Fibroblast of skin of scalp (primary cell): ENCODE measurements at regions not wholly inside any gene's neighbourhood (a gene's known extent, or its start where the extent isn't known, plus 50 kb on each side); places are given as distances from the start of the nearest gene placed in this dataset.
A peak's percentile ranks its signal among the peaks of the same experiment; 100 is the strongest.
"Not testable (repeated sequence)": the region's sequence is repeated elsewhere in the genome, so short reads cannot be mapped to it uniquely, and the experiment has no call there.

Experiments
- DNase-seq: peaks from one replicate; pipeline ENCODE4 v3.0.0-alpha.2; 2013

DNA sequence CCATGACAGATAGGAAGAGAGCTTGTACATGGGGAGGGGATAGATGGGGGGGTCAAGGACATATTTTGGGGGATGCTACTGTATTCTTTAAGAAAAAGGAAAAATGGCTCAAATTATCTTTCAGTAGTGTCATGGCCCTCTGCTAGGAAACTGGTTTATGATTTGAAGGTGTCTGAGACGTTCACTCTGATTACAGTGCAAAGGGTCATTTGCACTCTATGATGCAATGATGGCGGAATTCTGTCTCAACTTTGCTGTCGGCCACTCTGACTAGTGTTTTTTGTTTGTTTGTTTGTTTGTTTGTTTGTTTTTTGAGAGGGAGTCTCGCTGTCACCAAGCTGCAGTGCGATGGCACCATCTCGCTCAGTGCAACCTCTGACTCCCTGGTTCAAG, 180.0 kb downstream of the SOX4 start:
- no peak for DNase-seq

DNA sequence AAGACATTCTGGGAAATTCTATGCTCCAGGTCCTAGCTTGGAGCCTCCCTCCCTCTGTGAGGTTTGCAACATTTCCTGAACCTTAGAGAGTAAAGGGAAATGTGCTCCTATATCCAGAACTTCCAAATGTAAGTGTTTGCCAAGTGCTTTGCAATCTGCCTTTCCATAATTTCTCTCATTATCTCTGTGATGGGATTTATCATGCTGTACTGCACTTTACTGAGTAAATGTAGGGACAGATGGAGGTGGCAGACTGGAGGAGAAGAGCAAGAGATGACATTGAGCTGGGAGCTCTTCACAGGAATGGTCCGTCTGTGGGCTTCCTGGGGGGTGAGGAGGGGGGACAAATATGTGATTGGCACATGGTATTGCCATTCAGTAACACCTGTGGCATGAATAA, 184.3 kb downstream of the SOX4 start:
- no peak for DNase-seq

DNA sequence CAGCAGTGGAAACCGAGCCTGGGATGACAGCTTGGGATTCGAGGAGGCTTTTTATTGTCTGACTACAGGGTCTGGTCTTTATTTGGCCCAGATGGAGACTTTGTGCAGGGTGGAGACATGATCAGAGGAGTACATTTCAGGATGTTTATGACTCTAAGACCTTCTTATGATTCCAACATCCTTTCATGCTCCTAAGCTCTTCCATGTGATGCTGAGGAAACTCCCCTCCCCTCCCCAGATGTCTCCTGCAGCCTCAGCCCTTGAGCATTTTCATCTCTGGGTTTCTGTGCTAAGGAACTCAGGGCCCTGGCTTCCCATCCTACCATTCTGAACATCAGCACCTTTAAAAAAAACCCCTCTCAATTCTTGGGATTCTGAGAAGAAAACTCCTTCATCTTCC, 186.6 kb downstream of the SOX4 start:
- DNase-seq = no peak

DNA sequence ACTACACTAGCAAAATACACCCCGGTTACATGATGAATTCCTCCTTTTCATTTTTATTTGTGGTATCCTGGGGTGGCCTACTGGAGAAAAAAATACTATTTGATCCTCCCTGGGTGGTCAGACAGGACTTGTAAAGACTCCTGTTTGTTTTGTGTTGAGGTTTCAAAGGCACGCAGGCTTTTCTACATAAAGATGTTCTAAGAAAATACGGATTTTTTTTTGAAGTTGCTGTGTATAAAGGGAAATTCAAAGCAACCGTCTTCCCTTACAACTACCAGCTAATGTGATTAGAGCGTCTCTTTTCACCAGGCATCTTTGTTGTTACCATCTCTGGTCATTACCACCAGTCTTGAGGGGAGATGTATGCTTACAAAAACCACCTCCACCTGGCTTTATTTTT, 187.1 kb downstream of the SOX4 start:
- peak; percentile 74 for DNase-seq

DNA sequence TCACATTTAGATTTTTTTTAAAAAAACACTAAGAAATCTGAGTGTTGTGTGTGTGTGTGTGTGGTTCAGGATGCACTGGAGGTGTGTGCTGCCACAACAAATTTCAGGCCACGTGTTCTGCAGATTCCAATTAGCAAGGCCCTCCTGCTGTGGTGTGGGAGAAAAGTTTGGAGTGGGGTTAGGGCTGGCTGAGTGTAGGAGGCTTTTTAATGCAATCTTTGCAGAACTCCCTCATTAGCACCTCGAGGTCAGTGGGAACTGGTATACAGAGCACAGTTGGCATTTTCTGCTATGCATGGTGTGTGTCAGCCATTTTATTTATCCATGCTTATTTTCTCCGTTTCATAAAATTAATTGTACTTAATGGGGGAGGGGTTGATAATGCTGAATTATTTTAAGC, 187.6 kb downstream of the SOX4 start:
- DNase-seq = no peak

DNA sequence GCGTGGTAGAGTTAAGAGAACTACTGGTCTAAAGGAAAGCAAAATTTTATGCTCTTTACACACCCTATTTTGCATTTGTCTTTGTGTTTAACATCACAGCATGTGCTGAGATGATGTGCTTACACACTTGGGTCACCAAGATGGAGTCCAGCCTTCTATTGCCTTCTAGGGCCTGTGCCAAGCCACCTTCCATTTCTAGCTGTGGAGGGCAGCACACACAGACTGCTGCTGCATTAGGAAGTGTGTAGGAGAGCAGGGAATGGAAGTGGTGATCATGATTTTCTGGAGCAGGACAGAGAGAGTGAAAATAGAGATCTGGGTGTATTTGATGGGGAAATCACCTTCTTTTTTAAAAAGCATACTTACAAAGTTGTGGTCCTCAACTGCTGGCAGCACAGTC, 191.6 kb downstream of the SOX4 start:
- no peak for DNase-seq

DNA sequence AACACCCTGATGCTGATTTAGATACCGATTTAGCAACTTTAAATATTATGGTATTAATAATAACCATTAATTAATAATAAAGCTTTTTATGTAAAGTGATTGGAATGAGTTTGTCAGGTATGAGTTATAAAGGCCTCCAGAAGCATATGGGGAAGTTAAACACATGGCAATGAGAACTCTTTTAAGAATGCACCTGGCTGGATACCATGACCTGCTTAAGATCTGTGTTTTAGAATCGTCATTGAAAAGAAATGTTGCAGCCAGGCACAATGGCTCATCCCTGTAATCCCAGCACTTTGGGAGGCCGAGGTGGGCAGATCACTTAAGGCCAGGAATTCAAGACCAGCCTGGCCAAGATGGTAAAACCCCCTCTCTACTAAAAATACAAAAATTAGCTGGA, 197.5 kb downstream of the SOX4 start:
- DNase-seq = no peak

DNA sequence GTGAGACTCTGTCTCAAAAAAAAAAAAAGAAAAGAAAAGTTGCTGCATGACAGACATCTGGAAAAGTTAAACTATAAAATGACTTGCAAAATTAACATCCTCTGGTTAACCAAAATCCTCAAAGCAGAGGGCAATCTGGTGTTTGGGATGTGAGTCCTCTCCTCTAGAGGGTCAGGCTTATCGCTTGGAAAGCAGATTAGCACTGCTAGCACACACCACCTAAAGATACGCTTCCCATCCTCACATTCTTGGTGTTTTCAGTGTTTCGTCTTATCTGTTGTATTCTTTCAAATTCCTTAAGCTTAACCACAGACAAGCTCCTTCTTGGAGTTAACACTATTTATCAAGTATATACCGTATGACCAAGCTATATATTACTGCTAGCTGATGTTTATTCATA, 198.0 kb downstream of the SOX4 start:
- DNase-seq = peak; percentile 29

DNA sequence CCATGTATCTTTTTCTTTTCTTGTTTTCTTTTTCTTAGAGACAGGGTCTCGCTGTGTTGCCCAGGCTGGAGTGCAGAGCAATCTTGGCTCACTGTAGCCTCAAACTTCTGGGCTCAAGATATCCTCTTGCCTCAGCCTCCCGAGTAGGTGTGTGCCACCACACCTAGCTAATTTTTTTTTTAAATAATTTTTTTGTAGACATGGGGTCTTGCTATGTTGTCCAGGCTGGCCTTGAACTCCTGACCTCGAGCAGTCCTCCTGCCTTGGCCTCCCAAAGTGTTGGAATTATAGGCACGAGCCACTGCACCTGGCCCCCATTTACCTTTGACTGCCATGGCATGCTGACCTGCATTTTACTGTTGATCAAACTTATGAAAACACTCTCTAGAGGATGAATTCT, 198.6 kb downstream of the SOX4 start:
- no peak for DNase-seq

DNA sequence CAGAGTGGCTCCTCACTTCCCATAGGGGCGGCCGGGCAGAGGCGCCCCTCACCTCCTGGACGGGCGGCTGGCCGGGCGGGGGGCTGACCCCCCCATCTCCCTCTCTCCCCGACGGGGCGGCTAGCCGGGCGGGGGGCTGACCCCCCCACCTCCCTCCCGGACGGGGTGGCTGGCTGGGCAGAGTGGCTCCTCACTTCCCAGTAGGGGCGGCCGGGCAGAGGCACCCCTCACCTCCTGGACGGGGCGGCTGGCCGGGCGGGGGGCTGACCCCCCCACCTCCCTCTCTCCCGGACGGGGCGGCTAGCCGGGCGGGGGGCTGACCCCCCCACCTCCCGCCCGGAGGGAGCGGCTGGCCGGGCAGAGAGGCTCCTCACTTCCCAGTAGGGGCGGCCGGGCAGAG, 203.4 kb downstream of the SOX4 start:
- DNase-seq = not testable (repeated sequence)

DNA sequence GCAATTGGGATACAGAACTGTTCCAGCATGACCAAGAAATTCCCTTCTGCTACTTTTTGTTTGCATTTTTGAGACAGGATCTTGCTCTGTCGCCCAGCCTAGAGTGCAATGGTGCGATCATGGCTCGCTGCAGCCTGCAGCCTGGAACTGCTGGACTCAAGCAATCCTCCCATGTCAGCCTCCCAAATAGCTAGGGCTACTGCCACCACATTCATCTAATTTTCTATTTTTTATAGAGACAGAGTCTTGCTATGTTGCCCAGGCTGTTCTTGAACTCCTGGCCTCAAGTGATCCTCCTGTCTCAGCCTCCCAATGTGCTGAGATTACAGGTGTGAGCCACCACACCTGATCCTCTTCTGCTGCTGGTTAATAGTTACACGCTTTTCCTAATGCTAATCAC, 204.9 kb downstream of the SOX4 start:
- no peak for DNase-seq

DNA sequence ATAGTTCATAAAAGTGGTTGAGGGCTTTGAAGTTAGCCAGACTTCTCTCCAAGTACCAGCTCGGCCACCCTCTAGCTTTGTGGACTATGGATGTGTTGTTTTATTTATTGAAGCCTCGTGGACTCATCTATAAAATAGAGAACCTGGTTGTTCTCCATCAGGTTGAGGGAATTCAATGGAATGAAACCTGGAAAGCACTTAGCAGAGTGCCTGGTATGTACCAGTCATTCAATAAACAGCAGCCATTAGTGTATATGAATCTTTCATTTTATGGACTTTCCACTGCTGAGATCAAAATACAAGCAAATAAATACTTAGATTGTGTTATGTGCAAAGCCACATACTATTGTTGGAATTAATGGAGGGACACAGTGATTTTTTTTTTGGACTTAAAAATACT, 206.8 kb downstream of the SOX4 start:
- no peak for DNase-seq

DNA sequence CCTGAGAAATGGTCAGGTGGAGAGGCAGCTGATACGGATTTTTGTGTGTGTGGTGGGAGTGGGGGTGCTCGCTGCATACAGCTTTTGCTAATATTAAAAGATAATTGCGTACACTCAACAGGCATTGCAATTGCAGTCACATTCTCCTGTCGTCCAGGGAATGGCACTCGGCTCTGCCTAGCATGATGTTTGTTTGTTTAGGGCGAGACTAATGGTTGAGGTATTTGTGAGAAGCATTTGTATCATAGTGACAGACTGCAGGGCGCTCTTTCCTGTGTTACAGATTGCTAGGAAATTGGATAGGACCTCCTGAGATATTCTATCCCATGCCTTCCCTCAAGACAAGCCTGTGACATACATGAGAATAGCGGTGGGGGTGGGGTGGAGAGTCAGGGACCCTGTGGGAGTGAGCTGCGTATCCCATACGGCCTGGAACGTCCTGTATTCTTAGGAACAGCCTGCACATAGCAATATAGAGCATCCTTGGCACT, 207.4 kb downstream of the SOX4 start:
- DNase-seq = peak; percentile 87

DNA sequence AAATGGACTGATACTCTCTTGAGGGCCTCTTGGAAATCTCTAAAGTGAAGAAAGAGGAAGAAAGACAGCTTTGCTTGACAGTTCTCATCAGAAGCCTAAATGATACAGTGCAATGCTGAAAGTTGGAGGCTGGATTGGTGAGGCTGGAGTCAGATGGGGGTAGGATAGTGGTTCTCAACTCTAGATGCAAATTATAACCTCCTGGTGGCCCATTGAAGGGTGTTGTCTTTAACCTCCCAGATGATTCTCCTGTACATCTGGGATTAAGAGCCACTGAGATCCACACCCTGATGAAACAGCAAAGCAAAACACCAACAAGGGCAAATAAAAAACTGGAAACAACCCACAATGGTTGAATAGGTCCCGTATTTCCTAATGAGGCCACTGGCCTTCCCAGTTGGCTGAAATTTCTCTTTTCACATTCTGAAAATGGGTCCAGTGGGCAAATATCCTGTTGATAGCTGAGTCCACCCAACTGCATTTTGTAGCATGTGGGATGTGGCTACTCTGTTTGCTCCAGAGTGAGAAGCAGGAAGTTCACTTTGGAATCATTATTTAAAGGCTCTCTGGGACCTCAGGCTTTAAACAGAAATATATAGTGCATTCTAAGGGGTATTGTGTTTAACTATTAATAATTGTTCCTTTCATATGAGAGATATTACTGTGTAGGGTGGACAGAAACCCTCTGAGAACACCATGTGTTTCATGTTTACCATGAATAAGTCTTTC, 208.1 kb downstream of the SOX4 start:
- DNase-seq = no peak

DNA sequence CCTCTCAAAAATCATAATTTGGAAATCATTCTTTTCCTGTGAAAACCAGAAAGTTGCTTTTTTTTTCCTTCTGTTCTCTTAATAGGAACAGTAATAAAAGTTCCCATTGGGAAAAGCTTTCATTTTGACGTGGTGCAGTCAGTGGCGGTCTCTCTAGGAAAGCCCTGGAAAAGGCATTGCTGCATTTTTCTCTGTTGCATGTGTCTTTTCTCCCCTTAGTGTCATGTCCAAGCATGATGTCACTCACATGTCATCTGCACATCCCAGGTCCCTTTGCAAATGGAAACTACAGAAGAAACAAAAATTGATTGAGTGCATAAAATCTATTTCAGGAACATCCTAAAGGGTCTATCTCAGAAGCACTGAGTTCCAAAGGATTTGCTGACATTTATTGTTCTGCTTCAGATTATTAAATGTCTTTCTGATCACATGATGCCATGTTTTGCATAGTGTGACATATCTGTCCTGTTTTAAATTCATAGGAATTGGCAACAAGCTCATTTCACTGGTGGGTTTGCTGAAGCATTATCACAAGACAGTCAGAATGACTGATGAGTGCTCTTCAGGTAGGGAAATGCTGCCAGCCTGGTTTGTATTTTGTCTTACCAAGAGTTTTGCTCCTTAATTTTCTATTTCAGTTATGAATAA, 208.7 kb downstream of the SOX4 start:
- peak; percentile 42 for DNase-seq

DNA sequence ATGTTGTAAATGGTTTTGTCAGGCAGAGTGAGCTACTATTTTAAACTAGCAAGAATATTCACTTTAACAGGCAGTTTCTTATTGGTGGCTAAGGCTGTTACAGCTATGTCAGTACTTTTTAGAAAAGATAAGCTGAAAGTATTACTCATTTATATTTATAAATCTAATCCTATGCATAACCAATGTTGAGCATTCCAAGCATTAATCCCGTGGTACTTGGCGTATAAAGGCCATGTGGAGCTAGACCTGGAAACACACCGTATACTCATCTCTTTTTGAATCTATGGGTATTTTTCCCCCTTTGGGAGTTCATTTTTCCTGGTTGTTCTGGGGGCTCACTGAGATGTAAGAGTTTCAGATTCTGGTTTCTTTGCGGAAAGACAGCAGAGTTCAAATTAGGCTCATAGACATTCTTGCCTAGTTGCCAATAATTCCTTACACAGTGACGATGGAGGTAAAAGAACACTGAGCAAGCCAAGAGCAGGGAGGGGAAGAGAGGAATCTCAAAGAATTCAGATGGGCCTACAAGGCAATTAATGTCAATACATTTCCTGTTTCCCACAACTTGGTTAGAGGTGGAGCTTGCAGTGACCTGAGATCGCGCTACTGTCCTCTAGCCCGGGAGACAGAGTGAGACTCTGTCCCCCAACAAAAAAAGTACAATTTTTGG, 211.5 kb downstream of the SOX4 start:
- peak; percentile 46 for DNase-seq

DNA sequence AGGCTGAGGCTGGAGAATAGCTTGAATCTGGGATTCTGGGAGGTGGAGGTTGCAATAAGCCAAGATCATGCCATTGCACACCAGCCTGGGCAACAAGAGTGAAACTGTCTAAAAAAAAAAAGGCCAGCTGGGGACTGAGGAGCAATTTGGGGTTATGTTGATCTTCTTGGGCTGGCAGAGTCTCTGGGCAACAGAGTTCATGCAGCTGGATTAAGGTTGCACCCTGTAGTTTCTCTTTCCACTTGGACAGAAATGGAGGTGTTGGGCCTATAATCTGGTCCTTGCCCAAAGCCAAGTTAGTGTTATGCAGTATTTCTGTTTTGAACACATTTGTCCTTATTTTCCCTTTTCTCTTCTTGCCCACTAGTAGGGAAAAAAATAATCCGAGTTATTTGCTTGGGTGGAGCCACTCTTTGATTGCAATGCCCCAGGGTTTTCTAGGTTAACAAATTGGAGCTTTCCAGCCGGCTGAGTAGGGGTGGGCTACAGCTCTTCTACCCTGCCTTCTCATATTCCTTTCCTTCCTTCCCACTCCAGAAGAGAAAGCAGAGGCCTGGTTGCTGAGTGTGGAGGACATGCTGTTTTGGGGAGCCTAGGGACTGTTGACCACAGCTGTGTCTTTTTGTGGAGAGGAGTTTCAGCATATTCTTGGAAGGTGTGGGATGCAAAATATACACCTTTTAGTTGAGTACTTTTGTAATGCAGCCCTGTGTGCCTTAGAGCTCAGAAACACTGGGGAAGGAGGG, 213.9 kb downstream of the SOX4 start:
- DNase-seq = no peak

DNA sequence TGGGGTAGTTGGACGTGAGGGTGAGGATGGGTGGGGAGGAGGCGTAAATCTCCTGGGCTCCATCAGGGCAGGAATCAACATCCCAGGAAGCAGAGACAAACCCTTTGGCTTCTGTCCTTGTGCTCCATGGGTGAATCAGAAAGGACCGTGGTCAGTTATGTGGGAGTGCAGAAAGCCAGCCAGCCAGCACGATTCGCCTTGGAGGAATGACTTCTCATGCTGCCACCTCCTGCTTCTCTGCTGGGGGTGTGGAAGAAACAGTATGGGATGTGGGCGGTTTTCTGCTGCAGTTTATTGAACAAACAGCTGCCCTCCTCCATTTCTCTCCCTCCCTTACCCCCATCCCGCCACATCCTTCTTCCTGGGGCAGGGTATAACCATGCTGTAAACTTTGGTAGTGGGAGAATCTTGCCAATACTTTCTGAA, 214.5 kb downstream of the SOX4 start:
- peak; percentile 78 for DNase-seq

DNA sequence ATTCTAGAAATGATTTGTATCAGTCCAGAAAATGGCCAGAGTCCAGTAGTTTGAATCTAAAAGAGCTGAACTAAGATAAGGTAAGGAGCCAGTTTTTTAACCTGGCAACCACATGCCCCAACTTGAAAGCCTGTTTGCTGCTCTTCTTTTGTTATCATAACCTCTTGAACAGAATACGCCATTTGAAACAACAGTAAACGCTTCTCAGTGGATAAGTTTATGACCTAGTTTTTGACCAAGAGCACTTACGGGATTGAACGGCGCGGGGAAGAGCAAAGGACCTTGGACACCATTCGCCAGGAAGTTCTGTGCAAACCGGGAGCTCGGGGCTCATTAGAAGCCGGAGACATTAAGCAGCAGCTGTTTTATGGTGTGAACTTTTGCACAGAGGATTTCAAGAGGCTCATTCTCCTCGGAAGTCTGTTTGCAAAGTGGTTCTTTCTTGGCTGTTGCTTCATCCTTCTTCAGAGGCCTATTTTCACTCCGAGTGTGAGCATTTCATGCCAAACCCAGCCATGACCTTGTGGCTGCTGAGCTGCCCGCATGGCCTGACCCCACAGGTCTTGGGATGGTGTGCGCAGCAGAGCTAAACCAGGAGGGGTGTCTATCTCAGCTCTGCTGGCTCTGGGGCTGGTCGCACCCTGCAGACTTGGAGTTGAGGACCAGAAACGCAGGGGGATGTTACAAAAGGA, 215.1 kb downstream of the SOX4 start:
- DNase-seq = peak; percentile 20

DNA sequence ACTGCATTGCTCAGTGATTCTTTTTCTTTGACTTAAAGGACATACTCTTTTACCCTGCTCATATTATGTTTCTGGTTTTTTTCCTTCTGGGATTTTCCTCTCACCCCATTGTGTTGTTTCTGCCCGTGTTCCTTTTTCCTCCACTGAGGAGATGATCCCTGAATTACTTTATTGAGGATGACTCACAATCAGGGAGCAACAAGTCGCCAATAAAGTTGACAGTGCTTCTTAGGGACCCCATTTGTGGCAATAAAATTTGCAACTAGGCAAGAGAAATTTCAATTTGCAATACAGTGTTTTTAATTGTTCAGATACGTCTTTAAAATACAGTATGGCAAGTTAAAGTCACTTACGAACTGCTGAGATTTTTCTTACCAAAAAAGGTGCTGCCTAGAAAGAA, 217.9 kb downstream of the SOX4 start:
- no peak for DNase-seq

DNA sequence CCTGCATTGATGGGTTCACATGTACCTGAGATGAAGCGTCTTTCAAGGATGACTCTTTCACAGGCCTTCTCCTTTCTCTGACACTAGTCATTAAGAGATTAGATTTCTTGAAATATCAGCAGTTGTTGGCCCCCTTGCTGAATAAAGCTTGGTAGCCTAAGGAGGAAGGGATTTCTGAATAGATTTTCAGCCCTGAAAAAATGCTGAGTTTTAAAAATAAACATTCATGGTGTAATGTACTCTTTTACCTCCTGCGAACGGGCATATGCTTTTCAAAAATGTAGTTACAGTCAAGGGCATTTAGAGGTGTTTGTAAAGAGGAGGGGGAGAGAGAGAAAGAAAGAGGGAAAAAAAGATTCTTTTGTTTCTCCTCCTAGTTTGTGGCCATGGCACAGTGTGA, 222.7 kb downstream of the SOX4 start:
- DNase-seq = no peak

DNA sequence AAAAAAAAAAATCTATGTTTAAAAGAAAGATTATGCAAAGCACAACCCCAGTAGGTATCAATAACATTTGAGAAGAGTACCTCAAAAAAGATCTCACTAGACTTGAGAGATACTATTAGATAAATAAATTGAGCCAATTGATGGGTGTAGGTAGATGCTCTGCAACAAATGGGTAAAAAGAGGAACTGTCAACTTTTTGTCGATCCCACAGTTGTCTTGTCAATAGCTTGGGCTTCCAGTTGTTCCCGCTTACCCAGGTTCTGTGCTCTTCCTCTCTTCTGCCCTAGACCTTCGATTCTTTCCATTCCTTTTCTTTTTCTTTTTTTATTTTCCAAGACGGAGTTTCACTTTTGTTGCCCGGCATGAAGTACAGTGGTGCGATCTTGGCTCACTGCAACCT, 226.9 kb downstream of the SOX4 start:
- DNase-seq = no peak

DNA sequence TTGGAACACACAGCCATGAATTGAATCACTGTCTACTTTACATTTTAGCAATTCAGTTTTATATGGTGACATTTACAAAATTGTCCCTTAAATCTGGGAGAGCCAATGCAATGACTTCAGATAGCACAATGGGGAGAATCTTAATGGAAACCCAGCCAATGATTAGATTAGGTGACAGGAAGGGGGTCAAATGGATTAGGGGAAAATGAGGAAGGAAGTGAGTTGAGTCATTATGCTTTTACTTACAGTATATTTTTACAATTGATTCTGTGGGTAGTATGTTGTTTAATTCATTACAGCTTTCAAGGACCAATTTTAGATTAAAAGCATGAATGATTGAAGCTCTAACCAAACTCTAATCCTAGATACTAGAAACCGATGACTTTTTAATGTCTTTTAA, 229.8 kb downstream of the SOX4 start:
- no peak for DNase-seq
